Heart left ventricle (tissue), 16 donors: ENCODE measurements at regions not wholly inside any gene's neighbourhood (a gene's known extent, or its start where the extent isn't known, plus 50 kb on each side); places are given as distances from the start of the nearest gene placed in this dataset.

Source experiments
- ATAC-seq, 4 donors: fragments of 200-7000 bp; cut with Tn5 transposase; one replicate each; pipeline ENCODE4 v1.9.1; 2020 to 2022; ENCODE audit warnings: moderate library complexity in 4 of 4, mild to moderate bottlenecking in 3 of 4, moderate number of reproducible peaks in 1 of 4
- DNase-seq, 5 donors: peaks; one replicate each; pipeline ENCODE4 v3.0.0-alpha.2; 2020
- H3K27ac ChIP-seq, 12 donors: fragments of 200-600 bp; sonication (generic) in 4 of 12; one replicate each; pipeline versions ENCODE4 v1.5.0 to v1.8.0; 2016 to 2022; ENCODE audit warnings: mild to moderate bottlenecking in 2 of 12
- H3K27me3 ChIP-seq, 9 donors: fragments of 200-600 bp; sonication (generic) in 2 of 9; one replicate each; pipeline versions ENCODE4 v1.5.1 to v1.8.0; 2016 to 2022; ENCODE audit warnings: mild to moderate bottlenecking in 3 of 9
- H3K36me3 ChIP-seq, 9 donors: fragments of 200-600 bp; sonication (generic) in 2 of 9; one replicate each; pipeline versions ENCODE4 v1.5.0 to v1.8.0; 2018 to 2022; ENCODE audit warnings: mild to moderate bottlenecking in 2 of 9
- H3K4me1 ChIP-seq, 12 donors: fragments of 200-600 bp; sonication (generic) in 4 of 12; one replicate each; pipeline versions ENCODE4 v1.5.0 to v1.8.0; 2016 to 2022; ENCODE audit warnings: mild to moderate bottlenecking in 3 of 12
- H3K4me3 ChIP-seq, 12 donors: fragments of 200-600 bp; sonication (generic) in 4 of 12; one replicate each; pipeline versions ENCODE4 v1.5.0 to v1.8.0; 2017 to 2022; ENCODE audit warnings: mild to moderate bottlenecking in 9 of 12, moderate library complexity in 4 of 12
- H3K9me3 ChIP-seq, 12 donors: fragments of 200-600 bp; sonication (generic) in 4 of 12; one replicate each; pipeline versions ENCODE4 v1.5.0 to v1.8.0; 2016 to 2022; ENCODE audit warnings: mild to moderate bottlenecking in 1 of 12
- CTCF ChIP-seq, 12 donors: fragments of 200-600 bp; sonication (generic) in 4 of 12; IDR thresholded peaks; one replicate each; pipeline versions ENCODE4 v1.5.0 to v1.8.0; 2018 to 2022; ENCODE audit warnings: antibody characterized with exemption in 12 of 12, mild to moderate bottlenecking in 5 of 12
- POLR2A ChIP-seq, 2 donors: fragments of 450-650 bp; IDR thresholded peaks; one replicate each; pipeline ENCODE4 v1.6.1; 2017; ENCODE audit warnings: antibody characterized with exemption in 2 of 2, mild to moderate bottlenecking in 2 of 2, moderate library complexity in 2 of 2
- WGBS, 4 donors: extraction: QIAGEN DNeasy Blood & Tissue Kit in 2 of 4; methylation state at CpG; one replicate each; pipeline versions ENCODE4 v1.1.5 to v1.1.7; 2013 to 2018; 5-methylcytosine and 5-hydroxymethylcytosine counted together
- intact Hi-C, 10 donors: fragments of 100-400 bp; cut with DNase I; formaldehyde crosslinking; loops; one replicate each; pipeline versions ENCODE4 v1.11.1 to v1.14.2; 2022
- donor health status: ischemic (EF 13 %, LVEDD 7.1; RV severe dilation, severe dysfunction).
- donor health status: healthy with polysubstance abuse.
- donor health status: DM: no; HTN: yes; CAD: no.
- donor health status: DM: no; HTN: no; CAD: no.
- donor health status: ischemic (EF 25% LVEDD 6.9; RV normal size, moderate dysfunction).
- donor health status: ischemic (EF 25% LVEDD 5.7; RV mildly dilated, moderate dysfunction).
- donor health status: healthy.
- donor health status: DM: yes; HTN: yes; CAD: no.
- donor health status: ischemic (EF 35%, LVEDD 5.7; RV mildly dilated, moderate dysfunction).
- donor health status: nonischemic (EF 11% LVEDD 7.7; RV severe dilation, severe dysfunction).
- donor health status: DM: yes; HTN: yes; CAD: no.
- donor health status: PGD.
- donor health status: ischemic (EF 29% LVEDD 5.4; RV normal size, mild dysfunction).
- donor health status: nonischemic (EF 23%, LVEDD 6.1; RV moderate dilation, normal function).

- Histone ChIP-seq H3K27ac (no peak overlapping the region), H3K27me3 (no peaks in the 10 kb centered on the region), H3K4me3 (no peak overlapping the region), H3K4me1 (no peaks in the 10 kb centered on the region), H3K9me3 (no peaks in the 10 kb centered on the region), H3K36me3 (no peaks in the 10 kb centered on the region)
- DNase-seq = no peak
- no peak for ATAC-seq
- intact Hi-C loops = no loop called here
- TF ChIP-seq POLR2A (IDR thresholded peaks at IDR 0.05) (no peak), CTCF (IDR thresholded peaks at IDR 0.05) (no peak)
Measured at GRCh38 chr2:163834221-163834620, 98.4 kb upstream of the FIGN start.

GRCh38 chr2:163828771-163829170, 93.0 kb upstream of the FIGN start:
- no peaks in the 10 kb centered on the region for H3K27me3 ChIP-seq
- H3K27ac ChIP-seq = no peak overlapping the region
- ATAC-seq (no peak), DNase-seq (no peak)
- peaks cover 0 to 3% (median 0%) of the 10 kb centered on the region in 12 donors for H3K9me3 ChIP-seq
- TF ChIP-seq CTCF (IDR thresholded peaks at IDR 0.05) (no peak), POLR2A (IDR thresholded peaks at IDR 0.05) (no peak)
- no peaks in the 10 kb centered on the region for H3K4me1 ChIP-seq
- intact Hi-C loops = no loop called here
- H3K4me3 ChIP-seq = no peak overlapping the region
- WGBS, 4 donors = 84 to 89% (median 86%) methylated on average over 3 of the region's 3 CpGs
- no peaks in the 10 kb centered on the region for H3K36me3 ChIP-seq

DNA sequence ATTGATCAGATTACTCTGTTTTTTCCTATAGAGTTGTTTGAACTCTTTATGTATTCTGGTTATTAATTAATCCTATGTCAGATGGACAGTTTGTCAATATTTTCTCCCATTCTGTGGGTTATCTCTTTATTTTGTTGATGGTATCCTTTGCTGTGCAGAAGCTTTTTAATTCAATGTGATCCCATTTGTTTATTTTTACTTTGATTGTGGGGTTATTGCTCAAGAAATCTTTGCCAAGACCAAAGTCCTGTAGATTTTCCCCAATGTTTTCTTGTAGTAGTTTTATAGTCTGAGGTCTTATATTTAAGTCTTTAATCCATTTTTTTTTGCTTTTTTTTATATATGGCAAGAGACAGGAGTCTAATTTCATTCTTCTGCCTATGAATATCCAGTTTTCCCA, 86.2 kb upstream of the FIGN start:
- Histone ChIP-seq H3K4me1 (no peaks in the 10 kb centered on the region), H3K27me3 (no peaks in the 10 kb centered on the region), H3K9me3 (peaks cover 0 to 9% (median 2%) of the 10 kb centered on the region in 12 donors), H3K36me3 (no peaks in the 10 kb centered on the region), H3K4me3 (no peak overlapping the region), H3K27ac (no peak overlapping the region)
- ATAC-seq = no peak
- TF ChIP-seq POLR2A (IDR thresholded peaks at IDR 0.05) (no peak), CTCF (IDR thresholded peaks at IDR 0.05) (no peak)
- intact Hi-C loops = no loop called here
- no peak for DNase-seq

DNA sequence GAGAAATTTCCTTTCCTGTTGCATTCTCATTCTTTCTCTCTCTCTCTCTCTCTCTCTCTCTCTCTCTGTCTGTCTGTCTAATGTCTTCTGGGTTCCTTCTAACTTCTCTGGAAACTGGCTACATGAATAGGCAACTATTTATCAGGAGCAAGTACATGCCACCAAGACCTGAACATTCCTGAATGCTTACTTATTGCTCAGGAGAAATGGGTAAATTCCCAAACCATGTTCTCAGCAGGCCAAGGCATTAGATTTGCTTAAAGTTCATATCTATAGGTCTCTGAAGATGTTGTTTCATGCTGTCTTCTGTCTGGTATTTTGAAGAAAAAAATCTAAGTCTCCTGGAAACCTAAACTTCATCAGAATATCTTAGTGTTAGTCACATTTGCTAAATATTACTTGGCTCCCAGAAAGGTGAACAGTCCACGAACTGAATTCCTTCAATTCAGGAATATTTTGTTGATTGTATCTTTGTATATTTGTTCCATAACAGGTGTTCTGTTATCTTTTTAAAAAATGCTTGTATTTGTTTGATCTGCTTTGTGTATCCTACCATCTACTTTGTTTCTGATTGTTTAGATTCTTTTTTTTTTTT, 77.2 kb upstream of the FIGN start:
- intact Hi-C loops = no loop called here
- Histone ChIP-seq H3K9me3 (peaks cover 0 to 21% (median 6%) of the 10 kb centered on the region in 12 donors), H3K27me3 (no peaks in the 10 kb centered on the region), H3K4me1 (no peaks in the 10 kb centered on the region), H3K36me3 (no peaks in the 10 kb centered on the region), H3K4me3 (no peak overlapping the region), H3K27ac (no peak overlapping the region)
- no peak for TF ChIP-seq POLR2A (IDR thresholded peaks at IDR 0.05)
- no peak for TF ChIP-seq CTCF (IDR thresholded peaks at IDR 0.05)
- DNase-seq = no peak
- WGBS, 4 donors = 67 to 84% (median 79%) methylated on average over 1 of the region's 1 CpG
- ATAC-seq = no peak
